Umbilical cord (tissue), 1 donor: ENCODE measurements at regions not wholly inside any gene's neighbourhood (a gene's known extent, or its start where the extent isn't known, plus 50 kb on each side); places are given as distances from the start of the nearest gene placed in this dataset.
"Not testable (repeated sequence)": the region's sequence is repeated elsewhere in the genome, so short reads cannot be mapped to it uniquely, and the experiment has no call there.

Experiments
- DNase-seq: peaks from one replicate; pipeline ENCODE4 v3.0.0-alpha.2; 2015; ENCODE audit warnings: low spot score

- not testable (repeated sequence) for DNase-seq
These were observed 756.2 kb upstream of the CTNND2 start for GRCh38 chr5:12660279-12661107.

- DNase-seq: no peak
These were observed 755.4 kb upstream of the CTNND2 start for GRCh38 chr5:12659686-12660085.

- DNase-seq: no peak
These were observed 754.7 kb upstream of the CTNND2 start for GRCh38 chr5:12658871-12659446.

- DNase-seq: not testable (repeated sequence)
These were observed 753.7 kb upstream of the CTNND2 start for GRCh38 chr5:12657914-12658474.

GRCh38 chr5:12655675-12656074 is 751.4 kb upstream of the CTNND2 start:
- DNase-seq: no peak

GRCh38 chr5:12652201-12652600 is 748.0 kb upstream of the CTNND2 start:
- no peak for DNase-seq

GRCh38 chr5:12648558-12648957 is 744.3 kb upstream of the CTNND2 start:
- DNase-seq: no peak

- DNase-seq: no peak
These were observed 743.4 kb upstream of the CTNND2 start for GRCh38 chr5:12647613-12648012.

GRCh38 chr5:12645582-12645981 is 741.3 kb upstream of the CTNND2 start:
- DNase-seq: no peak

- DNase-seq: no peak
These were observed 732.0 kb upstream of the CTNND2 start for GRCh38 chr5:12636209-12636608.

- DNase-seq: no peak
These were observed 722.3 kb upstream of the CTNND2 start for GRCh38 chr5:12626556-12626955.

- DNase-seq: no peak
These were observed 721.5 kb upstream of the CTNND2 start for GRCh38 chr5:12625667-12626263.

GRCh38 chr5:12624776-12625560 is 720.7 kb upstream of the CTNND2 start:
- no peak for DNase-seq

- no peak for DNase-seq
These were observed 719.2 kb upstream of the CTNND2 start for GRCh38 chr5:12623408-12623807.

GRCh38 chr5:12616093-12616492 is 711.8 kb upstream of the CTNND2 start:
- DNase-seq: no peak

GRCh38 chr5:12615141-12615820 is 711.0 kb upstream of the CTNND2 start:
- peak; percentile 19 for DNase-seq

GRCh38 chr5:12614608-12615007 is 710.4 kb upstream of the CTNND2 start:
- no peak for DNase-seq

GRCh38 chr5:12611132-12611531 is 706.9 kb upstream of the CTNND2 start:
- DNase-seq: no peak

- not testable (repeated sequence) for DNase-seq
These were observed 703.6 kb upstream of the CTNND2 start for GRCh38 chr5:12607817-12608216.

- DNase-seq: no peak
These were observed 688.0 kb upstream of the CTNND2 start for GRCh38 chr5:12592228-12592627.

GRCh38 chr5:12586406-12586805 is 682.2 kb upstream of the CTNND2 start:
- no peak for DNase-seq
